DMS153 (cell line): ENCODE measurements at regions not wholly inside any gene's neighbourhood (a gene's known extent, or its start where the extent isn't known, plus 50 kb on each side); places are given as distances from the start of the nearest gene placed in this dataset.

Experiments used
- DNase-seq: peaks from one replicate; lab custom pipeline; 2025; lab: John Stamatoyannopoulos, UW

DNA sequence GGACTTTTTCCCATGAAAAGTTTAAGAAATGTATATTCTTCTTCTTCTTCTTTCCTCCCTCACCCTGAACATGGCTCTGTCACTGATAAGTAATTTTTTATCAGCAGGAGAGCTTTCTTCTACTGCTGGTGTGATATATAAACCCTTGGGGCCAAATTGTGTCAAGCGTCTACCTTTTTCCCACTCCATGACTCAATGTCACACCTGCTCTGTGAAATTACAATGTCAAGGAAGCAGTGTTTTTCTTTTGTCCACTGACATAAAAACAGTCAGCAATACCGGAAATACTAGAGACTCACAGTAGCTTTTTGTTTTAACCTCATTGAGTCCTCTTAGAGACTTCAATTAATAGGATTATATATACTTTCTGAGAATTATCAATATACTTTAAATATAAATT lies 416.2 kb upstream of the ADGRL4 start:
- DNase-seq: peak; percentile 68

- DNase-seq: no peak
These were observed 392.0 kb upstream of the ADGRL4 start for GRCh38 chr1:79398501-79398900.

DNA sequence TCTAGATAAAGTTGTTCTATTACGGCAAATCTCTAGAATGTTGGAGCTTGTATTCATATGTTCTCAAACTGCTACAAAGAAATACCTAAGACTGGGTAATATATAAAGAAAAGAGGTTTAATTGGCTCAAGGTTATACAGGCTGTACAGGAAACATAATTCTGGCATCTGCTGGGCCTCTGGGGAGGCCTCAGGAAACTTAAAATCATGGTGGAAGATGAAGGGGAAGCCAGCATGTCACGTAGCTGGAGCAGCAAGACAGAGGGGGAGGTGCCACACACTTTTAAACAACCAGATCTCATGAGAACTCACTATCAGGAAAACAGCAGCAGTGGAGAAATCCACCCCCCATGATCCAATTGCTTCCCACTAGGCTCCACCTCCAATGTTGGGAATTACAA lies 390.4 kb upstream of the ADGRL4 start:
- no peak for DNase-seq

DNA sequence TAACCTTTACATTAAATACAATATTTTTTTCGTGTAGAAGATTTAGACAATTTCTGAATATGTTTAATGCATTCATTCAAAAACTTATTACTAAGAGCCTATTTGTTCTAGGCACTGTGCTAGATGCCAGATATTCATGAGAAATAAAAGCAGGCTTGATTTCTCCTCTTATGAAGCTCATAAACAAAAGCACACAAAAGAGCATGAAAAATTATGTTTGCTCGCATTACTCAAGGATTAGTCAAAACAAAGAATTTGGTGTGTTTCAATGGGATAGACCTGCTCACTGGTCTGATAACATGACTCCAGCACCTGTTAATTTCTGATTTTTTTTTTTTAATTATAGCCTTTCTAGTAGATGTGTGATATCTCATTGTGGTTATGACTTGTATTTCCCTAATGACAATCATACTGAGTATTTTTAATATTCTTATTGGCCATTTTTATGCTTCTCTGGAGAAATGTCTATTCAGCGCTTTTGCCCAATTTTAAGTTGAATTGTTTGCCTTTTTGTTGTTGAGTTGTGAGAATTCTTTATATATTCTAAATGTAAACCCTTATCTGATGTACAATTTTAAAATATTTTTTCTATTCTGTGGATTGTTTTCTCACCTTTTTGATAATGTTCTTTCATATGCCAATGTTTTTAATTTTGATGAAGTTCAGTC lies 382.3 kb upstream of the ADGRL4 start:
- DNase-seq: no peak

DNA sequence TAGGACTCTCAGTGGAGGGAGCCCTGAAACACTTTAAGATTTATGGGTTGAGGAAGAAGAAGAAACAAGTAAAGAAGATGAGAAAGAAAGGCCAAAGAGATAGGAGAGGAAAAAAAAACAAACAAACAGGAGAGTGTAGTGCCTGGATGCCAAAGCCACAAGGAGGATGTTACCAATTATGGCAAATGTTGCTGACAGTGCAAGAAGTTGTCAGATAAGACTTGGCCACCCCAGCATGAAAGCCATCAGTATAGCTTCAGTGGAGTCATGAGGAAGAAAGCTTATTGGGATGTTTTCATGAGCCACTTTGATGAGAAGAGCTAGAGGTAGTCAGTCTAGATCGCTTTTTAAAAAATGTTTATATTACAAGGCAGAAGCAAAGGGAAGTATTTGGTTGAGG lies 380.2 kb upstream of the ADGRL4 start:
- no peak for DNase-seq

DNA sequence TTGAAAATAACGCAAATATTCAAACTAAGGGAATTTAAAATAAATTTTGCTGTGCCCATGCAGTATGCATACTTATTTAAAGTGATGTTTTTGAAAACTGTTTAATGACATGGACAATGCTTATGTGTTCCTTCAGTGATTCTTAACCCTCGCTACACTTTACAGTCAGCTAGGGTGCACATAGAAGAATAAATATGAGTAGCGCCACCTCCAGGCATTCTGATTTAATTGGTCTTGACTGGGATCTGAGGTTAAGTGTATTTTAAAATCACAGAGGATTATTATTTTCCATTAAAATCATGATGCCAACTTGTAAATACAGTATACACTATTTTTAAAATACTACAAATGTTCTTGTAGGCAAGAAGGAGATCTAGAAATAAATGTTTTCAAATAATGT lies 373.5 kb upstream of the ADGRL4 start:
- DNase-seq: no peak

DNA sequence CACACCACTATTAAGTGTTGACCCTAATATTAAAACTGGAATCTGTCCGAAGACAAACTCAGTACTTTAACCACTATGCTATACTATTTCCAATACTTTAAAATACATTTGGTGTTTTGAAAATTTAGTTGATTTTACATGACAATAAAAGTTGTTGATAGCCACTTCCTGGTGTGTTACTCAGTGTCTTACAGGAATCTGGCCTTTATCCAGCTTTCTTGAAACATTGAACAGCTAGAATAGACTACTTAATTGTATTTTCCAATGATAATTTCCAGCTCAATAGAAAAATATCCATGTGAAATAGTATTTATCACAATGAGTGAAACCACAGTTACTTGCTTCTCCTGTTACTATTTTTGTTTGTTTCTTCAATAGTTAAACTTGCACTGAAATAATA lies 369.6 kb upstream of the ADGRL4 start:
- no peak for DNase-seq

DNA sequence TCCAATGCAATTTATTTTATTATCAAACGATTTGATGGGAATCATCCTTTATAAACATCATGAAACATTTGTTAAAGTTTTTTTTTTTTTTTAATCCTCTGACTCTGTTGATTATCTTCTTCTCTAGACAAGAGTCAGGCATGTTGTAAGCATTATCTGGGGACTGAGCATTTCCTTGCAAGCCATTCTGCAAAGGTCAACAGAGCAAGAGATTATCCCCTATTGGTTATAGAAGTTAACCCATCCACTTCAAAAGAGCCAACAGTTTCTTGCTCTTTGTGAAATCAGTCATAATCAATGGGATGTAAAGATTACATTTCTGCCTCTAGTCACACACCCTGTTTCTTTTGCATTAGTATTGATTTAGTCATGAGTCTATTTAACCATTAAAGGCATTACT lies 368.8 kb upstream of the ADGRL4 start:
- no peak for DNase-seq

DNA sequence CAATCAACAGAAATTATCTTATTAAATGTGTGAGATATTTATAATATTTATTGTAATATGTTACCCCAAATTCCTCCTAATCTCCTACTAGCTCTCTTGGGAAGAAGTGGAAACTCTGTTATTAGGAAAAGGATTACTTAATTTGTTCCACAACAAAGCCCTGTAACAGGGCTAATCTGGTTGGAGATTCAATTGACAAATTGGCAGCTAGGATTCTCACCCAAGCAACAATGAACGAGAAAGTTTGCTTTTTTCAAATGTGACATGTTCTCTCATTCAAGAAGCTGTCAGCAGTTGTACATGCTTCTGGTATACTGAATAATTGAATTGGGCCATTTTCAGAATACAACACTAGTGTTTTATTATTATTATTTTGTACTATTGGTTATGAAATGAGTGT lies 367.9 kb upstream of the ADGRL4 start:
- DNase-seq: no peak

DNA sequence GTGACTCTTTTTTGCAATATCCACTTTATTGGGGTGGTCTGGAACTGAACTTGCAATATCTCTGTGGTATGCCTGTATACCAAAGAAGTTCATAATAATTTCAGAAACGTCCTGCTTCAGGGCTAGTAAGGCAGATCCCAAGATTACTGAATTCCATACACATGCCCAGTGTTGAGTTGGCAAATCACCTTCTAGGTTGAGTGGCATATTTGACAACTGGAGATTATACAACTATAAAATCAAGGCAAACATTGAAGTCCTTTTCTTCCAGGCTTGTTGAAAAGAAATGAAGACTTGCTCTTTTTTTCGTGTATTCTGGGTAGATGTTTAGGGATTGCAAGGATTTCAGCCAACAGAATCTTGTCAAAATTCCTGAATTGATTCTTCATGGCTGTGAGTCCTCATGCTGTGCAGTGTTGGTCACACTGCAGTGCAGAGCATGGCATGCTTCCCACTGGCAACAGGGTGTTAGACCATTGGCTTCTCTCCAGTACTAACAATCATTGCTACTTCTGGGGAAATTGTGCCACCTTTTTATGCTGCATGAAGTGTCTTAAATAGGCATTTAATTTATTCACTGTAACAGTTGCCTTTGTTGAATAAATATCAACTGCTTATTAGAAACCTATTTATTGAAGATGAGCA lies 367.1 kb upstream of the ADGRL4 start:
- DNase-seq: peak; percentile 30

DNA sequence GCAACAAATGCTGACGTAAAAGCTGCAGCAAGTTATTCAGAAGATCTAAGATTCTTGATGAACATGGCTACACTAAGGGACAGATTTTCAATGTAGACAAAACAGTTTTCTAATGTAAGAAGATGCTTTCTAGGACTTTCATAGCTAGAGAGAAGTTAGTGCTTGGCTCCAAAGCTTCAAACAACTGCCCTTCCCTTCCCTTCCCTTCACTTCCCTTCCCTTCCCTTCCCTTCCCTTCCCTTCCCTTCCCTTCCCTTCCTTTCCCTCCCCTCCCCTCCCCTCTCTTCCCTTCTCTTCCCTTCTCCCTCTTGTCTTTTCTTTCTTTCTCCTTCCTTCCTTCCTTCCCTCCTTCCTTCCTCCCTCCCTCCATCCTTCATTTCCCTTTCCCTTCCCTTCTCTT lies 365.3 kb upstream of the ADGRL4 start:
- DNase-seq: no peak

GRCh38 chr1:79369091-79369490 lies 362.6 kb upstream of the ADGRL4 start:
- no peak for DNase-seq

- no peak for DNase-seq
These were observed 358.4 kb upstream of the ADGRL4 start for GRCh38 chr1:79364896-79365295.

DNA sequence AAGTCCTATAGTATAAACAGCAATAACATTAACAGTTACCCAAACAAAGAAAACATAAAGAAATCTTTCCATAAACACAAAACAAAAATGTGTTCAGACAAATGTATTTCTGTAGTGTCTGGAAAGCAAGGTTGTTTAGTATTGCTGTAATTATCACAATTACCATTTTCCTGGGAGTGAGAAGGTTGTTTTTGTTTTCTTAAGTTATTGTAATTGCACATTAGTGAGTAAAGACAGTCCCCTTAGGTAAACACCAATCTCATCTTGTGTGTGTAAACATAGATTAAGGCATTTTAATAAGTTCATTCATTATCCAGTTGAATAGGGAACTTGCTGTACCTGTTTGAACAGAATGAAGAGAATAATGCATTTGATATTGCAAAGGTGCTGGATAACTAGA lies 356.9 kb upstream of the ADGRL4 start:
- peak; percentile 81 for DNase-seq

GRCh38 chr1:79362470-79362869 lies 355.9 kb upstream of the ADGRL4 start:
- DNase-seq: no peak

DNA sequence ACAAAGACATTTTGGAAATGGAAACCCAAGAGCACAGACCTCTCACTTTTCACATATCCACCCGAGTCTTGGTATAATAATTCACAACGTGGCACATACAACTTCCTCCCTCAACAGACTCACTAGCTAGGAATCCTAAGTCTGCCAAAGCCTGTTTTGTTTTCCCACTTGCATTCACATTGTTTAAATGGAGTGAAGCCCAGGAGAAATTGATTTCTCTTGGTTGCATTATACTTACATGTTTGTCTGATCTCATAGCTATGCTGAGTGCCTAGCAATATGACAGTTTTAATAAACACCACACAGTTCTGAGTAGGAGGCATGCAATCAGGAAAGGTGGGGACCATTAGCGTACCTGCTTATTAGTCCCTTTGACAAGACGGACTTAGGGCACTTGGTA lies 348.6 kb upstream of the ADGRL4 start:
- no peak for DNase-seq

DNA sequence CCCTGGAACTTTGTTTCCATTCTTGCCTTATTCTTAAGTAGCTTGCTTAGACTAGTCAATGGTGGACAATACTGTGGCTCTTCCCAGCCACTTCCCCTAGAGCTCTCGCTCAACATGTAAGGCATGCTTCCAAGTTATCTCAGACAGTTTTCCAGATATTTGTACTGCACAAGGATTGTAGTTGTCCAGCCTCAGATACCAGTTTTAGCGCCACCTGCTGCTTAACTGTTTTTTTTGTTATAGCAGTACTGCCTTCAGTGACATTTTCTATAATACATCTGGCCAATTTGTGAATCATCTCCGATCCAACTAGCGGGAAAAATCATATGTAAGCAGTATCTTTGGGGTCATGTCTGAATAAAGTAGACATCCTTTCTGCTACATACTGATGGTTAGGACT lies 346.7 kb upstream of the ADGRL4 start:
- no peak for DNase-seq

- no peak for DNase-seq
These were observed 320.3 kb upstream of the ADGRL4 start for GRCh38 chr1:79326875-79327274.

- DNase-seq: no peak
These were observed 319.2 kb upstream of the ADGRL4 start for GRCh38 chr1:79325705-79326104.

DNA sequence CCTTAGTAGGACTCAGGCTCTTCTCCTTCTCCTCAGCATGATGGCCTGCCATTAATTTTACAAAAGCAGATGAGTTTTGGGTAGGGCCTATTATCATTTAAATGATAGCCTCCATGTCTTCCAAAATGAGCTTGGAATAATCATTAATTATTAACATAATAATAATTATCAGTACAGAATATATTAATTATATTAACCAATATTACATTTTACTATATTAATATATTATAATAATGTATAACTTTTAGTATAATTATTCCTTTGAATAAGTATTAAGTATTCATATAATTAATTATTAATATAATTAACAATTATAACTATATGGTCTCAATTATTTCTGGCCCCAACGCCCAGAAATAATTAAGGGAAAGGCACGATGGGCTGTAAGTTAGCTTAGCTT lies 318.6 kb upstream of the ADGRL4 start:
- no peak for DNase-seq

- no peak for DNase-seq
These were observed 316.9 kb upstream of the ADGRL4 start for GRCh38 chr1:79323239-79324025.

DNA sequence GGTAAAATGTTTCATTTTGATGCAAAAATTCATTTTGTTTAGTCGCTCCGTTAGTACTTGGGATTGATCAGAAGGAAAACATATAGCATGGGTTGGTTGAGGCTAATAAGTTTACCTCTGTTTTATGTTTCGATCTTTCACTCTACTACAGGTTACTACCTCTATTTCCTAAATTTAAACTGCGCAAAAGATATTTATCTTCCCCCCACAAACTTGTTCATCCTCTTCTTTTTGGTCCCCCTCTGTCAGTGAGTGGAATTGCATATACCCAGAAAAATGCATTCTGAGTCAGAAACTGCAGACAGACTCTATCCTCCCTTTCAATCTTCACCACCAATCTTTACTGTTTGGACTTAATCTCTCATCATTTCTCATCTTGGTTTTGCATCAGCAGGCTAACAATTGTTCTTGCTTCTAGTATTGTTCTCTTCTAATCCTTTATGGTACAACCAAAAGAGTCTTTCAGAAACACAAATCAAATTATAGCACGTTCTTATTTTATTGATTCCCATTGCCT lies 316.0 kb upstream of the ADGRL4 start:
- no peak for DNase-seq

DNA sequence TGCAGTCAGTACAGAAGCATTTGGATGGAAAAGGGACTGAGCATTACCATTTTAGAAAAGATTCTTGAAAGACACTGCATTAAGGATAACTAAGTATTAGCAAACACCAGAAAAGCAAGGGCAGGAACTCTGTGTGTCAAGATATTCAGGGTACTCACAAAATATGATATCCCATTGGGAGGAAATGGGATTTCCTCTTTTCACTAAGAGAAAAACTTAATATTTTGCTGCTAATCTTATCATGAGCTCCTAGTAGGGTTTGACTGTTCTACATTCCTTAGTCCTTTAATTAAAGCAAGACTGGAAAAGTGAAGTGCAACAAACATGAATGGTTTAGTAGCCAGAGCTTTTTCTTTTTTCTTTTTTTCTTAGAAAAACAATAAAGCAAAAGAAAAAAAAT lies 305.9 kb upstream of the ADGRL4 start:
- DNase-seq: no peak
